ENCODE measurements at regions not wholly inside any gene's neighbourhood (a gene's known extent, or its start where the extent isn't known, plus 50 kb on each side); places are given as distances from the start of the nearest gene placed in this dataset.
A peak's percentile ranks its signal among the peaks of the same experiment; 100 is the strongest.

- H3K27me3 Mint-ChIP-seq (ENCODE audit: low read depth), result no peaks in the 10 kb centered on the region
- peaks cover 36% of the 10 kb centered on the region for H3K4me1 Mint-ChIP-seq
- no peak overlapping the region for H3K4me3 Mint-ChIP-seq
- peak overlapping the region in 1 of 3 experiments; percentile 23 for H3K27ac Mint-ChIP-seq
- TF ChIP-seq, protein P1, sequence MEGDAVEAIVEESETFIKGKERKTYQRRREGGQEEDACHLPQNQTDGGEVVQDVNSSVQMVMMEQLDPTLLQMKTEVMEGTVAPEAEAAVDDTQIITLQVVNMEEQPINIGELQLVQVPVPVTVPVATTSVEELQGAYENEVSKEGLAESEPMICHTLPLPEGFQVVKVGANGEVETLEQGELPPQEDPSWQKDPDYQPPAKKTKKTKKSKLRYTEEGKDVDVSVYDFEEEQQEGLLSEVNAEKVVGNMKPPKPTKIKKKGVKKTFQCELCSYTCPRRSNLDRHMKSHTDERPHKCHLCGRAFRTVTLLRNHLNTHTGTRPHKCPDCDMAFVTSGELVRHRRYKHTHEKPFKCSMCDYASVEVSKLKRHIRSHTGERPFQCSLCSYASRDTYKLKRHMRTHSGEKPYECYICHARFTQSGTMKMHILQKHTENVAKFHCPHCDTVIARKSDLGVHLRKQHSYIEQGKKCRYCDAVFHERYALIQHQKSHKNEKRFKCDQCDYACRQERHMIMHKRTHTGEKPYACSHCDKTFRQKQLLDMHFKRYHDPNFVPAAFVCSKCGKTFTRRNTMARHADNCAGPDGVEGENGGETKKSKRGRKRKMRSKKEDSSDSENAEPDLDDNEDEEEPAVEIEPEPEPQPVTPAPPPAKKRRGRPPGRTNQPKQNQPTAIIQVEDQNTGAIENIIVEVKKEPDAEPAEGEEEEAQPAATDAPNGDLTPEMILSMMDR (IDR thresholded peaks at IDR 0.05; ENCODE audit: unreplicated experiment in 3 of 3), result no peak
- no peaks in the 10 kb centered on the region for H3K36me3 Mint-ChIP-seq (ENCODE audit: low read depth)
- H3K9me3 Mint-ChIP-seq, result no peaks in the 10 kb centered on the region
Measured at GRCh38 chr10:91017198-91017597, 96.3 kb upstream of the ANKRD1 start.

DNA sequence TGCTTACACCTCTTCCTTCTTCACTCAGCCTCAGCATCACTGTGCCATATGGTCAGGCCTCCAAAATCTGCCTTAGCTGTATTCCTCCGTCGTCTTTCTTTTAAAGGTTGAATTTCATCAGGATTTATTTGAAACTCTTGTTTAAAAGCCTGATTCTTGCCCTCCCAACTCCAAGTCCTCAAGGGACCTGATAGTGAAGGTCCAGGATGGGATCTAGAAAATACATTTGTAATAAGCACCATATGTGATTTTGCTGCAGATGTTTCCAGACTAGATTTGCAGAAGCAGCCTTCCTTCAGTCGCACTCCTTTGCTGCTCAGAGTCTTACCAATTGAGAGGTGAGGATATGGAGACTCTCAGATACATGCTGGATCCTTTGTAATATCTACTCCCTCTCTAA lies 101.0 kb upstream of the ANKRD1 start:
- H3K9me3 Mint-ChIP-seq, result peaks cover 5% of the 10 kb centered on the region
- no peaks in the 10 kb centered on the region for H3K36me3 Mint-ChIP-seq (ENCODE audit: low read depth)
- peak overlapping the region in 1 of 3 experiments; percentile 59 for H3K4me3 Mint-ChIP-seq
- H3K4me1 Mint-ChIP-seq, result peaks cover 73% of the 10 kb centered on the region
- peak overlapping the region; percentile 86 to 92 (median 91) for H3K27ac Mint-ChIP-seq
- TF ChIP-seq, protein P1 (IDR thresholded peaks at IDR 0.05; ENCODE audit: unreplicated experiment in 3 of 3), result no peak
- no peaks in the 10 kb centered on the region for H3K27me3 Mint-ChIP-seq (ENCODE audit: low read depth)

- H3K27ac Mint-ChIP-seq, result peak overlapping the region; percentile 86 to 92 (median 91)
- no peaks in the 10 kb centered on the region for H3K36me3 Mint-ChIP-seq (ENCODE audit: low read depth)
- H3K4me1 Mint-ChIP-seq, result peaks cover 73% of the 10 kb centered on the region
- H3K4me3 Mint-ChIP-seq, result peak overlapping the region in 2 of 3 experiments; percentile 10 to 59
- peaks cover 5% of the 10 kb centered on the region for H3K9me3 Mint-ChIP-seq
- no peaks in the 10 kb centered on the region for H3K27me3 Mint-ChIP-seq (ENCODE audit: low read depth)
- TF ChIP-seq, protein P1 (IDR thresholded peaks at IDR 0.05; ENCODE audit: unreplicated experiment in 3 of 3), result no peak
Measured at GRCh38 chr10:91022390-91022789, 101.5 kb upstream of the ANKRD1 start.

DNA sequence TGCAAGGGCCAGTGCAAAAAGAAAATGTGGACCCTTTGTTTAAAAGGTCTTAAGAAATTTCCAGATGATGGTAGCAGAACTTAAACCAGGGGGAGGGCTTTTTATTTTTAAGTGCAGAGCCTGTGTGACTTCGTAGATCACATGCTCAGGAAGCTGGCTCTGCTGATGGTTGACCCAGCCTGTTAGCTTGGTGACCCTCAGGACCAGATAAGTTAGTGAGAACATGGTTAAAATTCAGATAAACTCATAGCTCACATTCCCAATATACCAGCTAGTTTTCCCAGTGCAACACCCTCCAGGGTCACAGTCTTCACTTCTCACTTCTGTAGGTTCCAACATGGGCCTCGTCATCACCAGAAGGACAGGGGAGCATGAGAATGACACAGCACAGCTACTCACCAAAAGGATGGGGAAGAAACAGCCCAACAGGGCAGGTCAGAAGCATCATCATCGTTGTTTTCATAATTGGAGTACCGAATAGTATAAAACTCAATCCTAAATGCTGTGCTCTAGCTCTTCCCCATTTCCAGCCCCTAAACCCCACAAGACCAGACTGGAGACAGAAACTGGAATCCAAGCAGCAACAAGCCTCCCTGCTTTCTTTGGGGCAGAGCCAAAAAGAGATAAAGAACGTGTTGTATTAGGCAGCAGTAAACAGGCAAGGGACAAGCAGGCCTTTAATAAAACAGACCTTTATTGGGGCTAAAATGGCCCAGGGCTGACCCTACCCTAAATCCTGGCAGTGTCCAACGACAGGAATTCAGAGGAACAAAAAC lies 102.2 kb upstream of the ANKRD1 start:
- Mint-ChIP-seq H3K4me3 (peak overlapping the region in 2 of 3 experiments; percentile 50 to 68), H3K36me3 (ENCODE audit: low read depth) (no peaks in the 10 kb centered on the region), H3K27ac (peak overlapping the region; percentile 86 to 92 (median 91))

GRCh38 chr10:91023700-91024398 lies 103.0 kb upstream of the ANKRD1 start:
- no peaks in the 10 kb centered on the region for H3K36me3 Mint-ChIP-seq (ENCODE audit: low read depth)
- H3K9me3 Mint-ChIP-seq, result peaks cover 5% of the 10 kb centered on the region
- H3K4me3 Mint-ChIP-seq, result peak overlapping the region in 2 of 3 experiments; percentile 16 to 68
- peaks cover 65% of the 10 kb centered on the region for H3K4me1 Mint-ChIP-seq
- peak overlapping the region; percentile 86 to 92 (median 91) for H3K27ac Mint-ChIP-seq
- TF ChIP-seq, protein P1 (IDR thresholded peaks at IDR 0.05; ENCODE audit: unreplicated experiment in 3 of 3), result no peak
- no peaks in the 10 kb centered on the region for H3K27me3 Mint-ChIP-seq (ENCODE audit: low read depth)

More for the DNA sequence above, 102.2 kb upstream of the ANKRD1 start:
- TF ChIP-seq, protein P1 (IDR thresholded peaks at IDR 0.05; ENCODE audit: unreplicated experiment in 3 of 3), result no peak
- H3K9me3 Mint-ChIP-seq, result peaks cover 5% of the 10 kb centered on the region
- H3K4me1 Mint-ChIP-seq, result peaks cover 70% of the 10 kb centered on the region
- no peaks in the 10 kb centered on the region for H3K27me3 Mint-ChIP-seq (ENCODE audit: low read depth)

Measured in nephron (organoid).